ENCODE measurements at regions not wholly inside any gene's neighbourhood (a gene's known extent, or its start where the extent isn't known, plus 50 kb on each side); places are given as distances from the start of the nearest gene placed in this dataset.

DNA sequence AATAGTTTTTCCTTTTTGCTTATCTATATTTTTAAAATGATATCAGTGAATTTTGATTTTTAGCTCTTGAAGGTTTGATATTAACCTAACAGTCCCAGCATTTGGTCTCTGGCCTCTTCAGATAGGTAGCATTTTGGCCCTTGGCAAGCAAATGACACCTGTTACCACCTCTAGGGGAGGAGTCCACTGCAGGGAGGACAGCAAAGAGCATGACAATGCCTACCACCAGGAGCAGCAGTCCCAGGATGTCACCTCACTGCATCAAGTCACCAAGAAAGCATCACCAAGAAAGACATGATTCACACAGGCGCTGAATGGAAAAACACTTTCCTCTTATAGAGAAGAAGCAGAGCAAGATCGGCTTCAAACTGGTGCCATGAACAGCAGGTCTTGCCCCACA, 224.3 kb downstream of the UBE3D start:
- TF ChIP-seq, protein P1, sequence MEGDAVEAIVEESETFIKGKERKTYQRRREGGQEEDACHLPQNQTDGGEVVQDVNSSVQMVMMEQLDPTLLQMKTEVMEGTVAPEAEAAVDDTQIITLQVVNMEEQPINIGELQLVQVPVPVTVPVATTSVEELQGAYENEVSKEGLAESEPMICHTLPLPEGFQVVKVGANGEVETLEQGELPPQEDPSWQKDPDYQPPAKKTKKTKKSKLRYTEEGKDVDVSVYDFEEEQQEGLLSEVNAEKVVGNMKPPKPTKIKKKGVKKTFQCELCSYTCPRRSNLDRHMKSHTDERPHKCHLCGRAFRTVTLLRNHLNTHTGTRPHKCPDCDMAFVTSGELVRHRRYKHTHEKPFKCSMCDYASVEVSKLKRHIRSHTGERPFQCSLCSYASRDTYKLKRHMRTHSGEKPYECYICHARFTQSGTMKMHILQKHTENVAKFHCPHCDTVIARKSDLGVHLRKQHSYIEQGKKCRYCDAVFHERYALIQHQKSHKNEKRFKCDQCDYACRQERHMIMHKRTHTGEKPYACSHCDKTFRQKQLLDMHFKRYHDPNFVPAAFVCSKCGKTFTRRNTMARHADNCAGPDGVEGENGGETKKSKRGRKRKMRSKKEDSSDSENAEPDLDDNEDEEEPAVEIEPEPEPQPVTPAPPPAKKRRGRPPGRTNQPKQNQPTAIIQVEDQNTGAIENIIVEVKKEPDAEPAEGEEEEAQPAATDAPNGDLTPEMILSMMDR (conservative IDR thresholded peaks at IDR 0.05 in 1 of 2, IDR thresholded peaks at IDR 0.05 in 1 of 2; ENCODE audit: low read depth in 1 of 2, low read length in 2 of 2): no peak
- TF ChIP-seq EZH2 (IDR thresholded peaks at IDR 0.05; ENCODE audit: low read length, missing control alignments): no peak

All from fibroblast of lung (primary cell).